Sigmoid colon (tissue), 6 donors: ENCODE measurements at regions not wholly inside any gene's neighbourhood (a gene's known extent, or its start where the extent isn't known, plus 50 kb on each side); places are given as distances from the start of the nearest gene placed in this dataset.
"Not testable (repeated sequence)": the region's sequence is repeated elsewhere in the genome, so short reads cannot be mapped to it uniquely, and the experiment has no call there.

ENCODE experiments used
- DNase-seq: peaks from one replicate; pipeline ENCODE4 v3.0.0-alpha.2; 2019
- H3K27ac ChIP-seq, 4 donors: fragments of 200-600 bp; sonication (generic); one replicate each; pipeline ENCODE4 v1.5.1; 2016 to 2019; ENCODE audit warnings: mild to moderate bottlenecking in 1 of 4
- H3K27me3 ChIP-seq, 3 donors: fragments of 200-600 bp; sonication (generic); one replicate each; pipeline ENCODE4 v1.5.1; 2019; ENCODE audit warnings: mild to moderate bottlenecking in 1 of 3
- H3K36me3 ChIP-seq, 4 donors: fragments of 200-600 bp; sonication (generic); one replicate each; pipeline ENCODE4 v1.5.1; 2016 to 2019
- H3K4me1 ChIP-seq, 4 donors: fragments of 200-600 bp; sonication (generic); one replicate each; pipeline ENCODE4 v1.5.1; 2017 to 2019
- H3K4me3 ChIP-seq, 4 donors: fragments of 200-600 bp; sonication (generic); one replicate each; pipeline ENCODE4 v1.5.1; 2017 to 2019; ENCODE audit warnings: mild to moderate bottlenecking in 2 of 4, moderate library complexity in 1 of 4
- H3K9me3 ChIP-seq, 4 donors: fragments of 200-600 bp in 3 of 4; sonication (generic) in 3 of 4; one replicate each; pipeline versions ENCODE4 v1.5.1 to v1.6.1; 2013 to 2019
- EP300 ChIP-seq, 4 donors: sonication (generic); formaldehyde crosslinking; IDR thresholded peaks; one replicate each; pipeline ENCODE4 v1.6.1; 2017; ENCODE audit warnings: antibody characterized with exemption in 4 of 4
- POLR2A ChIP-seq, 2 donors: fragments of 450-650 bp; IDR thresholded peaks; one replicate each; pipeline ENCODE4 v1.6.1; 2016; ENCODE audit warnings: antibody characterized with exemption in 2 of 2, mild to moderate bottlenecking in 2 of 2, moderate library complexity in 2 of 2
- POLR2AphosphoS5 ChIP-seq, 4 donors: sonication (generic); formaldehyde crosslinking; IDR thresholded peaks; one replicate each; pipeline ENCODE4 v1.6.1; 2017; ENCODE audit warnings: antibody characterized with exemption in 4 of 4
- whole genome bisulfite sequencing, 2 donors: extraction: QIAGEN DNeasy Blood & Tissue Kit; methylation state at CpG; one replicate each; pipeline ENCODE4 v1.1.7; 2013; 5-methylcytosine and 5-hydroxymethylcytosine counted together
- intact Hi-C: fragments of 100-400 bp; cut with DNase I; formaldehyde crosslinking; loops from one replicate; pipeline ENCODE4 v1.15.1; 2023
- TF ChIP-seq, protein P1 (sequence below), 4 experiments: fragments of 450-650 bp in 3 of 4; fragments of 200-600 bp in 1 of 4; IDR thresholded peaks; one replicate each; pipeline ENCODE4 v1.5.1; 2016 to 2019; ENCODE audit warnings: antibody characterized with exemption in 4 of 4, mild to moderate bottlenecking in 3 of 4, moderate library complexity in 2 of 4
- donor health status: healthy with polysubstance abuse.
- donor health status: healthy.

DNA sequence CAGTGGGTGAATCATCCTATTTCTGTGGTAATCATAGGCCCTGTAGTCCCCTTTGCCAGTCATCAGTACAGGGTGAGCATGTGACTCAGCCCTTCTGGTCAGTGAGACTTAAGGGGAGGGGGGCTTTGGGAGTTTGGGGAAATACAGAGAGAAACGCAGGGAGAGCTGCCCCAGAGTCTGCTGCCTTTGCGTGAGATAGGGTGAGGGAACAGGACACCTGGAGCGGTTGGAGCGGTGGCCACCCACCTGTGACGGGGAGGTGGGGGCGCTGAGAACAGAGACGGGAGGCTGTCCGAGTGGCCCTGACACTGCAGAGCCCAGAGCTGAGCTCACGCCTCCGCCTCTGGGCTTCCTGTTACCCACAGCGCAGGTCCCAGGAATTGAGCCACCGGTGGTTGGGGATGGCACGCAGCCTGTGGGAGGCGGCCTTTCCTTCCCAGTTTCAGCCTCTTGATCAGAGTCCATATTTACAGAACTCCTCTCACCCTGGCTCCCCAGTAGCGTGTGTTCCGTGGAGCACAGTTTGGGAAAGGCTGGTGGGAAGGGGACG, 92.0 kb upstream of the ERCC6L2 start:
- H3K9me3 ChIP-seq, result no peaks in the 10 kb centered on the region
- TF ChIP-seq POLR2AphosphoS5 (IDR thresholded peaks at IDR 0.05) (no peak), EP300 (IDR thresholded peaks at IDR 0.05) (no peak), POLR2A (IDR thresholded peaks at IDR 0.05) (no peak)
- TF ChIP-seq, protein P1, sequence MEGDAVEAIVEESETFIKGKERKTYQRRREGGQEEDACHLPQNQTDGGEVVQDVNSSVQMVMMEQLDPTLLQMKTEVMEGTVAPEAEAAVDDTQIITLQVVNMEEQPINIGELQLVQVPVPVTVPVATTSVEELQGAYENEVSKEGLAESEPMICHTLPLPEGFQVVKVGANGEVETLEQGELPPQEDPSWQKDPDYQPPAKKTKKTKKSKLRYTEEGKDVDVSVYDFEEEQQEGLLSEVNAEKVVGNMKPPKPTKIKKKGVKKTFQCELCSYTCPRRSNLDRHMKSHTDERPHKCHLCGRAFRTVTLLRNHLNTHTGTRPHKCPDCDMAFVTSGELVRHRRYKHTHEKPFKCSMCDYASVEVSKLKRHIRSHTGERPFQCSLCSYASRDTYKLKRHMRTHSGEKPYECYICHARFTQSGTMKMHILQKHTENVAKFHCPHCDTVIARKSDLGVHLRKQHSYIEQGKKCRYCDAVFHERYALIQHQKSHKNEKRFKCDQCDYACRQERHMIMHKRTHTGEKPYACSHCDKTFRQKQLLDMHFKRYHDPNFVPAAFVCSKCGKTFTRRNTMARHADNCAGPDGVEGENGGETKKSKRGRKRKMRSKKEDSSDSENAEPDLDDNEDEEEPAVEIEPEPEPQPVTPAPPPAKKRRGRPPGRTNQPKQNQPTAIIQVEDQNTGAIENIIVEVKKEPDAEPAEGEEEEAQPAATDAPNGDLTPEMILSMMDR (IDR thresholded peaks at IDR 0.05), result no peak
- no peak for DNase-seq
- H3K27me3 ChIP-seq, result no peaks in the 10 kb centered on the region
- 83 to 93% methylated on average over 17 of the region's 17 CpGs for WGBS, 2 donors
- peaks cover 0 to 8% (median 4%) of the 10 kb centered on the region in 4 donors for H3K4me1 ChIP-seq
- intact Hi-C loops, result no loop called here
- no peaks in the 10 kb centered on the region for H3K36me3 ChIP-seq
- no peak overlapping the region for H3K4me3 ChIP-seq
- H3K27ac ChIP-seq, result no peak overlapping the region

DNA sequence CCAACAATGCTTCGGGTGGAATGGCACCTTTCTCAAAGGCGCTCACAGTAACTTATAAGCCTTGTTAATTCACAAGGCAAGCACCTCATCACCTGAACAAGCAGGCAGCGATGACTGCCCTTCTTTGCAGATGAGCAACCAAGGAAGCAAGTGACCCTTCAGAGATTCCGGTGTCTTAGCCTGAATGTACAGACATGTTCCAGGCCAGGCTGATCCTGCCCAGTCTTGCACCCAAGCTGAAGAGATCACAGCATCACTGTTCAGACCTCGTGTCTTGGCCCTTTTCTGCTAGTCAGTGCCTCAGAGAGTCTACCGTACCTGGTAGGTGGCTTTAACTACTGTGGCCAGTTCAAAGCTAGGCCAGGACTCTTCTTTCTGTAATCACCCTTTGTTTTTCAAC, 94.7 kb upstream of the ERCC6L2 start:
- H3K36me3 ChIP-seq, result no peaks in the 10 kb centered on the region
- H3K4me1 ChIP-seq, result peaks cover 0 to 6% (median 2%) of the 10 kb centered on the region in 4 donors
- no peak for DNase-seq
- TF ChIP-seq POLR2A (IDR thresholded peaks at IDR 0.05) (no peak), EP300 (IDR thresholded peaks at IDR 0.05) (no peak), POLR2AphosphoS5 (IDR thresholded peaks at IDR 0.05) (no peak)
- TF ChIP-seq, protein P1 (IDR thresholded peaks at IDR 0.05), result no peak
- H3K9me3 ChIP-seq, result no peaks in the 10 kb centered on the region
- H3K27ac ChIP-seq, result no peak overlapping the region
- H3K4me3 ChIP-seq, result no peak overlapping the region
- H3K27me3 ChIP-seq, result no peaks in the 10 kb centered on the region
- intact Hi-C loops, result no loop called here
- 96 to 97% methylated on average over 6 of the region's 6 CpGs for WGBS, 2 donors

DNA sequence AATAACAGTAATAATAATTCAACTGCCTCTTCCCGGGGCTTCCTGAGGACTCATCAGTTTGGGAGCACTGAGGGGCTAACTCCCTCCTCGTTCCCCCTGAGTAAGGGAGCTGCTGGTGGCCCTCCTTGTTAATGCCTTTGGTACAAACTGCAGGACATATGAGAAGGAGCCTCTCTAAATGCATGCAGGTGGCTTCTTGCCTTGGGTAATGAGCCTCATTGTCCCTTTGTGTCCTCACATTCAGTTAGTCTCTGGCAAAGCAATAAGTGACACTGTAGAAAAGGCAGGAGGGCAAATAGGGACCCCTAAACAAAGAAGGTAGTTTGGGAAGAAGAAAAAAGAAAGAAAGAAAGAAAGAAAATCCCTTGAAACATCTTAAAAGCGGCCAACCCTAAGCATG, 95.4 kb upstream of the ERCC6L2 start:
- 86 to 93% methylated on average over 3 of the region's 3 CpGs for WGBS, 2 donors
- no peak overlapping the region for H3K4me3 ChIP-seq
- no peak overlapping the region for H3K27ac ChIP-seq
- peaks cover 0 to 6% (median 2%) of the 10 kb centered on the region in 4 donors for H3K4me1 ChIP-seq
- H3K27me3 ChIP-seq, result no peaks in the 10 kb centered on the region
- H3K9me3 ChIP-seq, result no peaks in the 10 kb centered on the region
- intact Hi-C loops, result no loop called here
- DNase-seq, result no peak
- TF ChIP-seq POLR2AphosphoS5 (IDR thresholded peaks at IDR 0.05), result no peak
- no peak for TF ChIP-seq POLR2A (IDR thresholded peaks at IDR 0.05)
- no peak for TF ChIP-seq EP300 (IDR thresholded peaks at IDR 0.05)
- TF ChIP-seq, protein P1 (IDR thresholded peaks at IDR 0.05), result no peak
- no peaks in the 10 kb centered on the region for H3K36me3 ChIP-seq

DNA sequence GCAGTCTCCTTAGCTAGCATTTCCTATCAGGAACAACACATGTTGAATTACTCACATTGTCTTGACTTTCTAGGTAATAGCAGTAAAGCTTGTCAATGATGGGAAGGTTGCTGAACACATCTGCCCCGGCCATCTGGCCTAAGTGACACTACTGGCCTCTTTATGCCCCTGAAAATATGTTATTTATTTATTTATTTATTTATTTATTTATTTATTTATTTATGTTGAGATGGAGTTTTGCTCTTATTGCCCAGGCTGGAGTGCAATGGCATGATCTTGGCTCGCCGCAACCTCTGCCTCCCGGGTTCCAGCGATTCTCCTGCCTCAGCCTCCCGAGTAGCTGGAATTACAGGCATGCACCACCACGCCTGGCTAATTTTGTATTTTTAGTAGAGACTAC, 95.9 kb upstream of the ERCC6L2 start:
- WGBS, 2 donors, result 96% methylated on average over 7 of the region's 7 CpGs
- intact Hi-C loops, H3K27ac ChIP-seq: not testable (repeated sequence)

DNA sequence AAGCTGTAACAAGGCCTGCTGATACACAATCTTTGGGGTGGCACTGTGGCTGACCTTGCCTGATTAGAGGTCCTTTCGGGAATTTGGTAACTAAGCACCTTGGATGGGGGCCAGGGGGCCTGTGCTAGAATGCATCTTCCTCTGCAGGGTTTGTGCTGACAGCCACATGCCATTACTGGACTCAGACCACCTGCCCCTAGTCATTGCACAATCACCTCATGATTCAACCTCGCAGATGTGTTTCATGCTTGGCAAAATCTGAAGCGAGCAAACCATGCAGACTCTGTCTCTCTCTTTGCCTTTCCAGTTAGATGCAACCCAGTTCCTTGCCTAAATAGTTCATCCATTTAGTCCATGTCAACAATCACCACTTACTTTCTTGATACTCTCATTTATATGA, 96.5 kb upstream of the ERCC6L2 start:
- Histone ChIP-seq H3K27me3 (no peaks in the 10 kb centered on the region), H3K27ac (no peak overlapping the region), H3K9me3 (no peaks in the 10 kb centered on the region), H3K4me1 (peaks cover 0 to 6% (median 2%) of the 10 kb centered on the region in 4 donors), H3K36me3 (no peaks in the 10 kb centered on the region), H3K4me3 (no peak overlapping the region)
- DNase-seq, result peak; percentile 87
- WGBS, 2 donors, result 80 to 85% methylated on average over 3 of the region's 3 CpGs
- intact Hi-C loops, result no loop called here
- TF ChIP-seq POLR2AphosphoS5 (IDR thresholded peaks at IDR 0.05) (peak; percentile 41 to 64 (median 54)), POLR2A (IDR thresholded peaks at IDR 0.05) (no peak)

More for the DNA sequence above, 95.9 kb upstream of the ERCC6L2 start:
- not testable (repeated sequence) for H3K4me3 ChIP-seq, H3K36me3 ChIP-seq, H3K4me1 ChIP-seq, H3K27me3 ChIP-seq, DNase-seq, H3K9me3 ChIP-seq

DNA sequence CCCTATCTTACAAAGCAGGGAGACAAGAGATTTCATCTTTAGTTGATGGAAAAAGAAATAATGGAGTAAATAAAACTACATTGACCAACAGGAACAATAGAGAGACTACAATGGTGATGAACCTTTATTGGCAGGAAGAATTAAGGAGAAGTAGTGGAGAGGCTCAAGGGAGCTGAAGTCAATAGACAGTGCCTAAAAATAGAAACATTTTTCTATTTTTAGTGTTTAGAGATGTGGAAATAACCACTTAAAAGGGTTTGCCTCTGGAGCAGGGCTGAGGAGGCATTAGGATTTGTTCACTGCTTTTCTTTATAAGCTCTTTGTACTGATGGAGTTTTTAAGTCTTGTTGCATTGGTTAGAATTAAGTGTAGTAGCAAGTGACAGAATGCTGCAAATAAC, 98.4 kb upstream of the ERCC6L2 start:
- TF ChIP-seq, protein P1 (IDR thresholded peaks at IDR 0.05), result no peak
- no peak for TF ChIP-seq EP300 (IDR thresholded peaks at IDR 0.05)
- no peak for TF ChIP-seq POLR2A (IDR thresholded peaks at IDR 0.05)
- TF ChIP-seq POLR2AphosphoS5 (IDR thresholded peaks at IDR 0.05), result no peak
- intact Hi-C loops, result no loop called here
- no peaks in the 10 kb centered on the region for H3K9me3 ChIP-seq
- no peak overlapping the region for H3K4me3 ChIP-seq
- DNase-seq, result no peak
- no peaks in the 10 kb centered on the region for H3K36me3 ChIP-seq
- H3K27ac ChIP-seq, result no peak overlapping the region
- H3K4me1 ChIP-seq, result peaks cover 0 to 20% (median 15%) of the 10 kb centered on the region in 4 donors
- H3K27me3 ChIP-seq, result no peaks in the 10 kb centered on the region
